ENCODE measurements at regions not wholly inside any gene's neighbourhood (a gene's known extent, or its start where the extent isn't known, plus 50 kb on each side); places are given as distances from the start of the nearest gene placed in this dataset.
"Not testable (repeated sequence)": the region's sequence is repeated elsewhere in the genome, so short reads cannot be mapped to it uniquely, and the experiment has no call there.

DNA sequence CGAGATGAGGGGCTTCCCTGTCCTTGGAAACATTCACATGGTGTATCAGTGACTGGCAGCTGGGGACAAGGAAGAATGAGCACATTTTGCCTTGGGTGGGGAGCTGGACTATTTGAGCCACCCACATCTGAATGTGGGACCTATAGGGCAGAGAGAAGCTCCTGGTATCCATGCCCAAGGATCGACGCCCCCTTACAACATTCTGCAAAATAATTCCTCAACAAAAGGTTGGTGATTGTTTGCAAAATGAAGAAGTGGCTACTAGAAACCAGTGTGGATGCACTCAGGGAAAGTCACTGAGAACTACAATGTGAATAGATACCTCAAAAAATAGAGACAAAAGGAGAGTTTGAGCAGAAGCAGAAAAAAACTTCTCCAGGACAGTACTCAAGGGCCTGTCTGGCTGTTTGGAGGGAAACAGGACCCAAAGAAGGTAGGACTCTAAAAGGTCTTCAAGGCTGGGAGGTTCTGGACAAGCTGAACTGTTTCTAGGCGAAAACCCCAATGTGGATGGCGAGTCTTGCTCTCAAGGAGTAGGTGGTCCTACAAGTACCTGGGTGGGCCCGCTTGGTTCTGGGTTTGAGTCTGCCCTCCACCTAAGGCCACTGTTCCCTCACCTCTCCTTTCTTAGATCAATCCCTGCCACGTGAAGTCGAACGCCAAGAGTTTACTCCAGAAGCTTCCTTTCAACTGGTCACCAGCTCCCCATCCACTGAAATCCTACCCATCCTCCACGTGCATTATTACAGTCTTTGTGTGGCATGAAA lies 125.0 kb upstream of the ZNF746 start:
- Mint-ChIP-seq H3K36me3 (ENCODE audit: low read depth) (peaks cover 40% of the 10 kb centered on the region), H3K4me3 (peak overlapping the region; percentile 97), H3K27ac (peak overlapping the region; percentile 10), H3K4me1 (peaks cover 33% of the 10 kb centered on the region), H3K9me3 (no peaks in the 10 kb centered on the region), H3K27me3 (peaks cover 10% of the 10 kb centered on the region)
- intact Hi-C loops (cut with micrococcal nuclease) = loop anchor here (10.0 kb wide), 4 partner anchors 92 to 1462 kb away; partner anchors contain the start of genes AGAP3, ATP6V0E2, FASTK and TMUB1
- DNase-seq = no peak

DNA sequence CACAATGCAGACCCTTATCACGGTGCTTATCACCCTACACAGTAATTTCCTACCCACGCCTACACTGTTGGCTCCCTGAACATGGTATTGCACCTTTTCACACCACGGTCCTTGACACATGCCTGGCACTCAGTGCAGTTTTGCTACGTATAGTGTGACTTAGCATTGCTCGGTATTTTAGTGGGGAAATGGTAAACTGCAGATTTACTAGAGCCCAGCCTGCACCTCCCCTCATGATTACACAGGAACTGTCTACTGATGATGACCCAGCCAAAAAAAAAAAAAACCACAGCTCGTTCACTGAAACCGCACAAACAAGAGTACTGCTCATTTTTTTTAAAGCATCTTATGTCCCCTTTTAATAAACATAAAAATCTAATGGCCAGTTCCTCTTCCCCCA lies 124.2 kb upstream of the ZNF746 start:
- Mint-ChIP-seq H3K4me1 (peaks cover 33% of the 10 kb centered on the region), H3K27ac (peak overlapping the region; percentile 62), H3K4me3 (peak overlapping the region; percentile 97), H3K9me3 (no peaks in the 10 kb centered on the region), H3K36me3 (ENCODE audit: low read depth) (peaks cover 48% of the 10 kb centered on the region), H3K27me3 (peaks cover 6% of the 10 kb centered on the region)
- DNase-seq = no peak
- intact Hi-C loops (cut with micrococcal nuclease) = loop anchor here (10.0 kb wide), 4 partner anchors 93 to 1463 kb away; partner anchors contain the start of genes AGAP3, ATP6V0E2, FASTK and TMUB1

DNA sequence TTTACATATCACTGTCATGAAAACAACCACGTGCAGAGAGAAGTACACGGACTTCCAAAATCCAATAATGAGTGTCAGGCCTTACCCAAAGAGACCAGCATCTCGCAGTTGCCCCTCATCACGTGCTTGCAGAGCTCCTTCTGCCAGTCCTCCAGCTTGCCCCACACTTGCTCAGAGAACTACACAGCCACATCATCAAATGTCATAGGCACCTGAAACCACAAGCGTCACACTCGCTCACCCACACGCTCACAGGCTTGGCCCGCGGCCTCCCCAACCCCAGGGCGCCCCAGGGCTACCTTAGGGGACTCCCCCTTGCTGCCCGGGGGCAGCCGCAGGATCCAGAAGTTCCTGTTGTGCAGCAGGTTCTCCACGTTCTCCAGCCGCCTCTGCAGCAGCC lies 123.4 kb upstream of the ZNF746 start:
- Mint-ChIP-seq H3K36me3 (ENCODE audit: low read depth) (peaks cover 55% of the 10 kb centered on the region), H3K27ac (peak overlapping the region; percentile 56), H3K4me1 (peaks cover 33% of the 10 kb centered on the region), H3K9me3 (no peaks in the 10 kb centered on the region), H3K4me3 (peak overlapping the region; percentile 22), H3K27me3 (peaks cover under 1% of the 10 kb centered on the region)
- DNase-seq = peak; percentile 65
- intact Hi-C loops (cut with micrococcal nuclease) = loop anchor here (10.0 kb wide), 4 partner anchors 94 to 1464 kb away; partner anchors contain the start of genes AGAP3, ATP6V0E2, FASTK and TMUB1

DNA sequence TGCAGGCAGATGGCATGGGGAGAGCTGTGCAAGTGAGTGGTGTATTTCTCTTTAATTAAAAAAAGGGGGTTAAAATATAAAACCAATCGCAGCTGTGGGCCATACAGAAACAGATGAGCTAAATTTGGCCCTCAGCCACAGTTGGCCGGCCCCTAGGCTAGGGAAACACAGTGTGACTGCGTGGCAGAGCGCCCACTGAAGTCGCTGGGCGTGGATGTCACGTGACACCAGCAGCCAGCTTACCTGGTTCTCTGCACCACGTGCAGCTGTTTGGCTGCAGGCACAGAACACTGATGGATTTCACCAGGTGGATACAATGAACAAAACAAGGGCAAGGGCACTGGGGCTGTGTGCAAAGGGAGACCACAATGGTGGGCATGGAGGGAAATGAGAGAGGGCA lies 119.3 kb upstream of the ZNF746 start:
- H3K27ac Mint-ChIP-seq = no peak overlapping the region
- H3K36me3 Mint-ChIP-seq (ENCODE audit: low read depth) = peaks cover 83% of the 10 kb centered on the region
- intact Hi-C loops (cut with micrococcal nuclease) = no loop called here
- H3K4me3 Mint-ChIP-seq = no peak overlapping the region
- H3K4me1 Mint-ChIP-seq = peaks cover 11% of the 10 kb centered on the region
- no peaks in the 10 kb centered on the region for H3K9me3 Mint-ChIP-seq
- DNase-seq = no peak
- H3K27me3 Mint-ChIP-seq = no peaks in the 10 kb centered on the region

DNA sequence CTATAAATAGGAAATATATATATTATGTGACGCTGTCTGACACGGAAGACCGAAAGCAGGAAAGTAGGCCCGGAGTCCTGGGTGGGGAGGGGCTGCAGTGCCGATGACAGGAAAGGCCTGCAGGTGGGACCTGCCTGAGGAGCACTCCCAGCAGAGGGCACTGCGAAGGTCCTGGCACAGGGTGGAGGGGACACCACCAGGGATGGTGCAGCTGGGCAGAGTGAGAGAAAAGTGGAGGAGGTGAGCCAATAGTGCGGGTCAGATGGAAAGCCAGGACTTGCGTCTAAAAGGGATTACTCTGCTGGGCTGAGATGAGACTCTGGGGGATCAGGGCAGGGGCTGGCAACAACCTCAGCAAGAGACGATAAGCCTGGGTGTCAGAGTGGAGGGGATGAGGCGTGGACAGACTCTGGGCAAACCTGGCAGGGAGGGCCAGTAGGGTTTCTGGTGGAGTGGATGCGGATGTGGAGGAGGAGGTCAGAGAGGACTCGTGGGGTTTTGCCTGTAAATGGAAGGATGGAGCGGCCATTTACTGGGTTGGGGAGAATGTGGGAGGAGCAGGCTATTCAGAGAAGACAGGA lies 118.2 kb upstream of the ZNF746 start:
- Mint-ChIP-seq H3K9me3 (no peaks in the 10 kb centered on the region), H3K27ac (no peak overlapping the region), H3K36me3 (ENCODE audit: low read depth) (peaks cover 84% of the 10 kb centered on the region), H3K27me3 (no peaks in the 10 kb centered on the region), H3K4me3 (no peak overlapping the region), H3K4me1 (peaks cover 2% of the 10 kb centered on the region)
- intact Hi-C loops (cut with micrococcal nuclease) = no loop called here
- DNase-seq = no peak

DNA sequence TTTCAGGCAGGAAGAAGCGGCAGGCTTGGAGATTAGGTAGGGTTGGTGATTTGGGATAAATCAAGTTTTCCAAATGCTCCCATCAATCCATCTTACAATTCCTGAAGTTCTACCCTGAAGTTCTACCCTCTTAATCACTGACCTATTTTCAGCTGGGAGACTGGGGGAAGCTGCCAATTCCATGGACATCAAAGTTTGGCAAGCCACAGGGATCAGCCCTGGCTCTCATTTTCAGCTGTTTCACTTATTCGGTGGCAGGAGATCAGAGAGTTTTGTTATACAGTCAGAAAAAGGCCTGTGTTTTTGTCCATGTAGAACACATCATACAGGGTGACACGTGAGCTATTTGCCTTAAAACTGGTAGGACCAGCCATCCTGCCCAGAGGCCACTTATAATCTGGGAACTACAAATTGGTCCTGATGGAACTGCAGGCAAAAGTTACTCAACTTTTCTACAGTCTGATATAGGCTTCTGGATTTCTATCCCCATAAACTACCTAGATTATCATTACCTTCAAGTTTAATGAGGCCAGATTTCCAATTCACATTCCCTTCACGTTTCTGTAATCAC lies 112.9 kb upstream of the ZNF746 start:
- Mint-ChIP-seq H3K4me1 (peaks cover 4% of the 10 kb centered on the region), H3K27ac (no peak overlapping the region), H3K36me3 (ENCODE audit: low read depth) (peaks cover 82% of the 10 kb centered on the region), H3K9me3 (no peaks in the 10 kb centered on the region), H3K27me3 (no peaks in the 10 kb centered on the region), H3K4me3 (no peak overlapping the region)
- no peak for DNase-seq
- intact Hi-C loops (cut with micrococcal nuclease) = no loop called here

DNA sequence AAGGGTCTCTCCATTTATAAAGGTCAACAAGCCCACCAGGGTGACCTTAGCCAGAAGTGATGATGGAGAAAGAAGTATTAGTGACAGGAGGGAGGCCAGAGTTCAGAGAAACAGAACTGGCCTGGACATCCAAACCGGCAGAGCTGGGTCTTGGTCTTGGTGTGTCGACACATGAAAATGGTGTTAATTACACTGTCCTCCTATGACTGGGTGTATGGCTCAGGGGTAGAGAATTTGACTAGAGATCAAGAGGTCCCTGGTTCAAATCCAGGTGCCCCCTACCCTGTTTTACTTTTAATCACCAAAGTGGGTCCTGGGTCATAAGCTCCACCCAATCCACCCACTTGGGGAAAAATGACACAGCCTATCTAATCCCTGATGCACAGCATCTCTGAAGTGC lies 110.6 kb upstream of the ZNF746 start:
- intact Hi-C loops (cut with micrococcal nuclease) = no loop called here
- Mint-ChIP-seq H3K27ac (no peak overlapping the region), H3K36me3 (ENCODE audit: low read depth) (peaks cover 70% of the 10 kb centered on the region)

DNA sequence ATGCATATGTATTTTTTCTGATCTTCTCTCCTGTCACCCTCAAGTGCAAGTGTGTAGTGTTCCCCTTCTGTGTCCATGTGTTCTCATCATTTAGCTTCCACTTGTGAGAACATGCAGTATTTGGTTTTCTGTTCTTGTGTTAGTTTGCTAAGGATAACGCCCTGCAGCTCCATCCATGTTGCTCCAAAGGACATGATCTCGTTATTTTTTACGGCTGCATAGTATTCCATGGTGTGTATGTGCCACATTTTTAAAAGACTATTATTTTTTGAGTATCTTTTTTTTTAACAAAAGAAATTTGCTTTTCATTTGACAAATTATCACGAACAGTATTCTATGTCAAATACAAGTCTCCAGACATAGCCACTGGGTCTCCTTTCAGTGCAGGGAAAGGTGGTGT lies 110.1 kb upstream of the ZNF746 start:
- H3K27me3 Mint-ChIP-seq = no peaks in the 10 kb centered on the region
- no peak for DNase-seq
- H3K27ac Mint-ChIP-seq = no peak overlapping the region
- no peaks in the 10 kb centered on the region for H3K9me3 Mint-ChIP-seq
- peaks cover 67% of the 10 kb centered on the region for H3K36me3 Mint-ChIP-seq (ENCODE audit: low read depth)
- intact Hi-C loops (cut with micrococcal nuclease) = no loop called here
- no peak overlapping the region for H3K4me3 Mint-ChIP-seq
- peaks cover 4% of the 10 kb centered on the region for H3K4me1 Mint-ChIP-seq

More for the DNA sequence above, 110.6 kb upstream of the ZNF746 start:
- Mint-ChIP-seq H3K4me1 (peaks cover 4% of the 10 kb centered on the region), H3K4me3 (no peak overlapping the region), H3K9me3 (no peaks in the 10 kb centered on the region), H3K27me3 (no peaks in the 10 kb centered on the region)
- DNase-seq = no peak

DNA sequence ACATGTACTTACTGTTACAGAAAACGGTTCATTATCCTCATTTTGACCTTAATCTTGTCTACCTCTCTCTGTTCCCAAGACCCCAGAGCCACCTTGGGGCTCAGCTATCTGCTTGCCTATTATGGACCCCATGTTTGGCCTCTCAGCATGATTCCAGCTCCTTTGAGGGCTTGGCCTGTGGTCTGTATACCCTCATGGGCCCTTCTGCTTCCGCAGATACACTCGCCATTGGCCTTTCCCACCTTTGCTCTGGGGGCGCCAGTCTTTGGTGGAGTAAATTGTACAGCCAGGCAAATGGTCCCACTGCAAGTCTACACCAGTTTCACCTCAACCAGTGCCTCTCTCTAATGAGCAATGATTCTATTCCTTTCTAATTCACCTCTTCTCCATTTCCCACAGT lies 109.2 kb upstream of the ZNF746 start:
- Mint-ChIP-seq H3K27ac (no peak overlapping the region), H3K4me3 (no peak overlapping the region), H3K27me3 (no peaks in the 10 kb centered on the region), H3K36me3 (ENCODE audit: low read depth) (peaks cover 68% of the 10 kb centered on the region), H3K9me3 (no peaks in the 10 kb centered on the region), H3K4me1 (peaks cover 4% of the 10 kb centered on the region)
- intact Hi-C loops (cut with micrococcal nuclease) = no loop called here
- no peak for DNase-seq

DNA sequence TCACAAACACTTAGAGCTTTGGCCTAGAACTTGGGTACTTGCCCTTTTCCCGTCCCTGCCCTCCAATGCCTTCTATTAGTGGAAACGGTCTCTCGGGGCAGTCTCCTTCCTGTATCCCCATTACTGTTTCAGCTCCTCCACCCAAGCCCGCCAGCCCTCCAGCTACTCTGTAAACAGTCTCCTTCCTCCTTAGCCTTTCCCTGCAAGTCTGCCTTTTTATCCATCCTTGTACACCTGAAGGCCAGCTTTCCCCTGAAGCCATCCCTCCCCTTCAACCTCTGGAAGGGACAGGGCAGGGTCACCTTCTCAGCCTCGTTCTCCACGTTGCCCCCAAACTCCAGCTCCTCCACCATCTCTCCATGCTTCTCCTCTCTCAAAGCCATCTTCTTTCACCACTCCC lies 108.1 kb upstream of the ZNF746 start:
- no peak for DNase-seq
- H3K27me3 Mint-ChIP-seq = no peaks in the 10 kb centered on the region
- peaks cover 12% of the 10 kb centered on the region for H3K4me1 Mint-ChIP-seq

DNA sequence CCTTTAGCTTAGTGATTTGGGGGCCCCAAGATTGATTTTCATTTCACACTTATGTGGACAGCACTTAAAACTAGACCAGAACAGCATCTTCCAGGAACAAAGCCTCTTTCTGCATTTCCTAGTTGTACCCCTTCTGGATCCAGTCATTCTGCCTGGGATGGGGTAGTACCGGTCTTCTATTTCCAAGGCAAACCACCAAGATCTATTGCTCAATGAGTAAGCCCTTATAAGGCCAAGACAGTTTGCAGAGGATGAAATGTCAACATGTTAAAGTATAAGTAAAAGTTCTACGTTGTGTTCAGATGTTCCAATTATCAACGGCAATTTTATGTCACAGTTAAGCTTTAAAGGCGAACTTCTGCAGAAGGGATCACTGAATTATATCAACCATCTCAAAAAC lies 106.9 kb upstream of the ZNF746 start:
- no peak for DNase-seq
- Mint-ChIP-seq H3K4me1 (peaks cover 22% of the 10 kb centered on the region), H3K36me3 (ENCODE audit: low read depth) (peaks cover 63% of the 10 kb centered on the region), H3K4me3 (no peak overlapping the region), H3K27ac (no peak overlapping the region), H3K9me3 (no peaks in the 10 kb centered on the region), H3K27me3 (peaks cover 2% of the 10 kb centered on the region)
- intact Hi-C loops (cut with micrococcal nuclease) = loop anchor here (5.0 kb wide), 1 partner anchor 357 kb away; no protein-coding TSS in a partner anchor

More for the DNA sequence above, 108.1 kb upstream of the ZNF746 start:
- Mint-ChIP-seq H3K36me3 (ENCODE audit: low read depth) (peaks cover 67% of the 10 kb centered on the region), H3K27ac (no peak overlapping the region), H3K4me3 (no peak overlapping the region), H3K9me3 (no peaks in the 10 kb centered on the region)
- intact Hi-C loops (cut with micrococcal nuclease) = no loop called here

DNA sequence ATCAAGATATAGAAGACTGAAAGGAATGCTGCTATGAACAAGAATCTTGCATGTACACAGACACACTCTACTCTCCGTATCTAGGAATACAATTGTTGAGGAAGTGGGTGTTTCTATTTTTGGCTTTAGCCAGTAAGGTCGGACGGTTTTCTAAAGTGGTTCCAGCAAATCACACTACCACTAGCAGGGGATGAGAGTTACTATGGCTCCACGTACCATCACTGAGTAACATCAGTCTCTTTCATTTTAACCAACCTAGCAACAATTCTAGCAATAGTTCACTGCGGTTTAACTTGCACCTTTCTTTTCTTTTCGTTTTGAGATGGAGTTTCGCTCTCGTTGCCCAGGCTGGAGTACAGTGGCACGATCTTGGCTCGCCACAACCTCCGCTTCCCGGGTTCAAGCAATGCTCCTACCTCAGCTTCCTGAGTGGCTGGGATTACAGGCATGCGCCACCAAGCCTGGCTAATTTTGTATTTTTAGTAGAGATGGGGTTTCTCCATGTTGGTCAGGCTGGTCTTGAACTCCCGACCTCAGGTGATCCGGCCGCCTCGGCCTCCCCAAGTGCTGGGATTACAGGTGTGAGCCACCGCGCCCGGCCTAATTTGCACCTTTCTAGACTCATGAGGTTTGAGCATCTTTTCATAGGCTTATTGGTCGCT lies 103.2 kb upstream of the ZNF746 start:
- DNase-seq = peak; percentile 87
- peaks cover 55% of the 10 kb centered on the region for H3K36me3 Mint-ChIP-seq (ENCODE audit: low read depth)
- H3K4me3 Mint-ChIP-seq = peak overlapping the region; percentile 71
- H3K27me3 Mint-ChIP-seq, H3K9me3 Mint-ChIP-seq: not testable (repeated sequence)
- intact Hi-C loops (cut with micrococcal nuclease) = loop anchor here (1.0 to 5.0 kb wide), 3 partner anchors 19 to 353 kb away; no protein-coding TSS in a partner anchor
- H3K27ac Mint-ChIP-seq = peak overlapping the region; percentile 78
- H3K4me1 Mint-ChIP-seq = peaks cover 26% of the 10 kb centered on the region

DNA sequence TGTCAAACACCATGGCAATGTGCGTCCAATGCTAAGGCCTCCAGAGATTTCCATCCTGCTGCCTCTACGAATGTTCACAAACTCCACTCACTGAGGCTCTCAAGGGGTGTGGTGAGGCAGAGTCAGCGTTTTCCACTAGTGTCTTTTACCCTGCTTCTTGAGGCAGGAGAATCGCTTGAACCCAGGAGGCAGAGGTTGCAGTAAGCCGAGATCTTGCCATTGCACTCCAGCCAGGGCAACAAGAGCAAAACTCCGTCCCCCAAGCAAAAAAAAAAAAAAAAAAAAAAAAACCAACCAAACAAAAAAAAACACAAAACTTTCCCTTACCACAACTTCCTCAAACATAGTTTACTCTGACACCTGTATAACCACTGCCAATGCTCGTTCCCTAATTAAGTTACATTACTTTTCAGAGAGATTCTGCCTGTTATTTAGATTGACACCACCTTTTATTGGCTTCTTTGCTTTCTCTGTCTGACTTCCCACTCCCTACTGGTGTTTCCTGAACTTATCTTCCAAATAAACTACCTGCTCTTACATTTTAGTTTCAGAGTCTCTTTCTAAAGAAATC lies 102.1 kb upstream of the ZNF746 start:
- Mint-ChIP-seq H3K36me3 (ENCODE audit: low read depth) (peaks cover 56% of the 10 kb centered on the region), H3K4me1 (peaks cover 26% of the 10 kb centered on the region), H3K9me3 (no peaks in the 10 kb centered on the region), H3K27me3 (peaks cover 2% of the 10 kb centered on the region), H3K27ac (peak overlapping the region; percentile 87), H3K4me3 (peak overlapping the region; percentile 72)
- intact Hi-C loops (cut with micrococcal nuclease) = loop anchor here (1.0 to 5.0 kb wide), 5 partner anchors 18 to 352 kb away; no protein-coding TSS in a partner anchor
- peak; percentile 76 for DNase-seq

Measured in activated CD4-positive, alpha-beta T cell treated with anti-CD3 and anti-CD28 coated beads, Interleukin-2, amount 10 ng/mL, durations not matched to agents 24 days and 14 days (primary cell).